ENCODE measurements at regions not wholly inside any gene's neighbourhood (a gene's known extent, or its start where the extent isn't known, plus 50 kb on each side); places are given as distances from the start of the nearest gene placed in this dataset.
"Not testable (repeated sequence)": the region's sequence is repeated elsewhere in the genome, so short reads cannot be mapped to it uniquely, and the experiment has no call there.

- DNase-seq (ENCODE audit: low spot score) = peak; percentile 19
These were observed 259.9 kb downstream of the CTH start for GRCh38 chr1:70671006-70671405.

- no peak for DNase-seq (ENCODE audit: low spot score)
These were observed 261.4 kb downstream of the CTH start for GRCh38 chr1:70672442-70672888.

- no peak for DNase-seq (ENCODE audit: low spot score)
These were observed 264.0 kb downstream of the CTH start for GRCh38 chr1:70674941-70675685.

- DNase-seq (ENCODE audit: low spot score) = peak; percentile 48
These were observed 264.7 kb downstream of the CTH start for GRCh38 chr1:70675737-70676156.

- peak; percentile 81 for DNase-seq (ENCODE audit: low spot score)
These were observed 274.5 kb downstream of the CTH start for GRCh38 chr1:70685300-70686286.

GRCh38 chr1:70688580-70688979 is 277.5 kb downstream of the CTH start:
- no peak for DNase-seq (ENCODE audit: low spot score)

GRCh38 chr1:70706381-70707037 is 295.4 kb downstream of the CTH start:
- DNase-seq (ENCODE audit: low spot score) = peak; percentile 10

- DNase-seq (ENCODE audit: low spot score) = no peak
These were observed 296.1 kb downstream of the CTH start for GRCh38 chr1:70707214-70707613.

- DNase-seq (ENCODE audit: low spot score) = peak; percentile 24
These were observed 303.1 kb downstream of the CTH start for GRCh38 chr1:70714149-70714548.

- no peak for DNase-seq (ENCODE audit: low spot score)
These were observed 306.1 kb downstream of the CTH start for GRCh38 chr1:70717211-70717610.

GRCh38 chr1:70717656-70718055 is 306.6 kb downstream of the CTH start:
- DNase-seq (ENCODE audit: low spot score) = no peak

- DNase-seq (ENCODE audit: low spot score) = no peak
These were observed 307.1 kb downstream of the CTH start for GRCh38 chr1:70718086-70718630.

GRCh38 chr1:70719154-70719553 is 308.1 kb downstream of the CTH start:
- no peak for DNase-seq (ENCODE audit: low spot score)

- no peak for DNase-seq (ENCODE audit: low spot score)
These were observed 309.0 kb downstream of the CTH start for GRCh38 chr1:70720109-70720508.

- no peak for DNase-seq (ENCODE audit: low spot score)
These were observed 309.5 kb downstream of the CTH start for GRCh38 chr1:70720521-70720920.

GRCh38 chr1:70727886-70728489 is 316.9 kb downstream of the CTH start:
- no peak for DNase-seq (ENCODE audit: low spot score)

- DNase-seq (ENCODE audit: low spot score) = not testable (repeated sequence)
These were observed 311.1 kb downstream of the PTGER3 start for GRCh38 chr1:70736518-70736917.

- no peak for DNase-seq (ENCODE audit: low spot score)
These were observed 310.5 kb downstream of the PTGER3 start for GRCh38 chr1:70737125-70737524.

- DNase-seq (ENCODE audit: low spot score) = no peak
These were observed 309.0 kb downstream of the PTGER3 start for GRCh38 chr1:70738624-70739023.

GRCh38 chr1:70745199-70745598 is 302.4 kb downstream of the PTGER3 start:
- DNase-seq (ENCODE audit: low spot score) = peak; percentile 47

GRCh38 chr1:70746062-70746461 is 301.6 kb downstream of the PTGER3 start:
- not testable (repeated sequence) for DNase-seq (ENCODE audit: low spot score)

GRCh38 chr1:70747123-70747522 is 300.5 kb downstream of the PTGER3 start:
- not testable (repeated sequence) for DNase-seq (ENCODE audit: low spot score)
